Vagina (tissue), 2 donors: ENCODE measurements at regions not wholly inside any gene's neighbourhood (a gene's known extent, or its start where the extent isn't known, plus 50 kb on each side); places are given as distances from the start of the nearest gene placed in this dataset.

ENCODE experiments used
- CTCF ChIP-seq, 3 experiments: fragments of 450-650 bp in 2 of 3; fragments of 200-600 bp in 1 of 3; sonication (generic) in 1 of 3; IDR thresholded peaks; one replicate each; pipeline ENCODE4 v1.5.1; 2017 to 2019; ENCODE audit warnings: antibody characterized with exemption in 3 of 3, mild to moderate bottlenecking in 2 of 3, moderate library complexity in 2 of 3
- POLR2A ChIP-seq, 2 donors: fragments of 450-650 bp; IDR thresholded peaks; one replicate each; pipeline ENCODE4 v1.6.1; 2017; ENCODE audit warnings: antibody characterized with exemption in 2 of 2, mild to moderate bottlenecking in 2 of 2, moderate library complexity in 2 of 2
- POLR2AphosphoS5 ChIP-seq, 2 donors: sonication (generic); formaldehyde crosslinking; IDR thresholded peaks; one replicate each; pipeline ENCODE4 v1.9.0; 2017; ENCODE audit warnings: antibody characterized with exemption in 2 of 2, mild to moderate bottlenecking in 2 of 2, low read depth in 1 of 2; ENCODE audit not compliant: insufficient read depth in 1 of 2

GRCh38 chr2:217279140-217279539 lies 419.3 kb upstream of the TNP1 start:
- no peak for TF ChIP-seq CTCF (IDR thresholded peaks at IDR 0.05)
- no peak for TF ChIP-seq POLR2A (IDR thresholded peaks at IDR 0.05)
- TF ChIP-seq POLR2AphosphoS5 (IDR thresholded peaks at IDR 0.05; ENCODE audit: insufficient read depth in 1 of 2, low read depth in 1 of 2): no peak
